ENCODE measurements at regions not wholly inside any gene's neighbourhood (a gene's known extent, or its start where the extent isn't known, plus 50 kb on each side); places are given as distances from the start of the nearest gene placed in this dataset.
"Not testable (repeated sequence)": the region's sequence is repeated elsewhere in the genome, so short reads cannot be mapped to it uniquely, and the experiment has no call there.

- not testable (repeated sequence) for H3K4me3 ChIP-seq (ENCODE audit: low read length in 3 of 3); H3K9me3 ChIP-seq (ENCODE audit: control insufficient read depth in 3 of 3, low read length in 3 of 3); H3K4me1 ChIP-seq (ENCODE audit: control insufficient read depth in 3 of 3, insufficient read depth in 3 of 3, low read length in 3 of 3); H3K36me3 ChIP-seq (ENCODE audit: control insufficient read depth in 3 of 3, insufficient read depth in 3 of 3, low read length in 3 of 3); H3K9ac ChIP-seq (ENCODE audit: low read depth in 1 of 3, low read length in 3 of 3); H3K27ac ChIP-seq (ENCODE audit: low read depth, low read length); H3K27me3 ChIP-seq (ENCODE audit: control insufficient read depth in 3 of 3, insufficient read depth in 3 of 3, low read length in 3 of 3)
Measured at GRCh38 chr6:51485869-51486268, 601.5 kb downstream of the PKHD1 start.

DNA sequence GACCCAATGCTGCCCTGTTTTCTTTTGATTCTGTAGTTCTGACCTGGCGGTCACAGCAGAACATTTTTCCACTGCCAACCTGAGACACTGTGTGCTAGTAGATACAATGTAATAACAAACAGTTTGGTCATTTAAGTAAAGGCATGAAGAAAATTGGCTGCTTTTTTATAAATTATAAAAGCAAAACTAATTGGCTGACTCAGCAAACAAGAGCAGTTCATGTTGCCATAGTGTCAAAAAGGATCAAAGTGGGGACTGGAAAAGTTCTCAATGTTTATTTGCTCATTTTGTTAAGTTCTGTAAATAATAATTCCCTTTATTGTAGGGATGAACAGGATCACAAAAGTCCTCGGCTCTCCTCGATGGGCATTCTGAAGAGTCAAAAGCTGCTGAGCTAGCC is 599.5 kb downstream of the PKHD1 start:
- Histone ChIP-seq H3K27me3 (ENCODE audit: control insufficient read depth in 3 of 3, insufficient read depth in 3 of 3, low read length in 3 of 3) (no peaks in the 10 kb centered on the region), H3K9ac (ENCODE audit: low read depth in 1 of 3, low read length in 3 of 3) (no peak overlapping the region), H3K27ac (ENCODE audit: low read depth, low read length) (no peak overlapping the region), H3K4me1 (ENCODE audit: control insufficient read depth in 3 of 3, insufficient read depth in 3 of 3, low read length in 3 of 3) (no peaks in the 10 kb centered on the region), H3K36me3 (ENCODE audit: control insufficient read depth in 3 of 3, insufficient read depth in 3 of 3, low read length in 3 of 3) (no peaks in the 10 kb centered on the region), H3K9me3 (ENCODE audit: control insufficient read depth in 3 of 3, low read length in 3 of 3) (no peaks in the 10 kb centered on the region), H3K4me3 (ENCODE audit: low read length in 3 of 3) (no peak overlapping the region)

GRCh38 chr6:51489133-51489532 is 598.3 kb downstream of the PKHD1 start:
- Histone ChIP-seq H3K9me3 (ENCODE audit: control insufficient read depth in 3 of 3, low read length in 3 of 3) (no peaks in the 10 kb centered on the region), H3K4me1 (ENCODE audit: control insufficient read depth in 3 of 3, insufficient read depth in 3 of 3, low read length in 3 of 3) (no peaks in the 10 kb centered on the region), H3K36me3 (ENCODE audit: control insufficient read depth in 3 of 3, insufficient read depth in 3 of 3, low read length in 3 of 3) (no peaks in the 10 kb centered on the region), H3K9ac (ENCODE audit: low read depth in 1 of 3, low read length in 3 of 3) (no peak overlapping the region), H3K27me3 (ENCODE audit: control insufficient read depth in 3 of 3, insufficient read depth in 3 of 3, low read length in 3 of 3) (no peaks in the 10 kb centered on the region), H3K4me3 (ENCODE audit: low read length in 3 of 3) (no peak overlapping the region), H3K27ac (ENCODE audit: low read depth, low read length) (no peak overlapping the region)

DNA sequence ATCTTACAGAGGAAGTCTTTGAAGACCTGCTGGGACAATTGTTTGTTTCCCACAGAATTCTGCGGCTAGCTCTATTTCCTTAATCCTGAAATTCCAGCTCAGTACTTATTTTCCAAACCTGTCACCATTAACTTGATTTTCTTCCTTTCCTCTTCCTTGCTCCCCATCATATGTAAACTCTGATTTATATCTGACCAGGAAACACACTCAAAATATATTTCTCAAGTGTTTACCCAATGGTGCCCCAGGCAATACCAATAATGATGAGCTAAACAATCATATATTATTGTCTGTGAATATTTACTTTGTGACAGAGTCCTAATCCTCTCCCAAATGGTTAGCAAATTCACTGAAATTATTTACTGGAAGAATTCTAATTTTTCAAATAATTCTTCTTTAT is 597.3 kb downstream of the PKHD1 start:
- H3K36me3 ChIP-seq (ENCODE audit: control insufficient read depth in 3 of 3, insufficient read depth in 3 of 3, low read length in 3 of 3) = no peaks in the 10 kb centered on the region
- H3K27ac ChIP-seq (ENCODE audit: low read depth, low read length) = no peak overlapping the region
- no peaks in the 10 kb centered on the region for H3K27me3 ChIP-seq (ENCODE audit: control insufficient read depth in 3 of 3, insufficient read depth in 3 of 3, low read length in 3 of 3)
- no peaks in the 10 kb centered on the region for H3K4me1 ChIP-seq (ENCODE audit: control insufficient read depth in 3 of 3, insufficient read depth in 3 of 3, low read length in 3 of 3)
- H3K4me3 ChIP-seq (ENCODE audit: low read length in 3 of 3) = no peak overlapping the region
- H3K9ac ChIP-seq (ENCODE audit: low read depth in 1 of 3, low read length in 3 of 3) = no peak overlapping the region
- no peaks in the 10 kb centered on the region for H3K9me3 ChIP-seq (ENCODE audit: control insufficient read depth in 3 of 3, low read length in 3 of 3)

GRCh38 chr6:51494342-51494741 is 593.1 kb downstream of the PKHD1 start:
- H3K4me3 ChIP-seq (ENCODE audit: low read length in 3 of 3) = no peak overlapping the region
- no peaks in the 10 kb centered on the region for H3K36me3 ChIP-seq (ENCODE audit: control insufficient read depth in 3 of 3, insufficient read depth in 3 of 3, low read length in 3 of 3)
- H3K4me1 ChIP-seq (ENCODE audit: control insufficient read depth in 3 of 3, insufficient read depth in 3 of 3, low read length in 3 of 3) = no peaks in the 10 kb centered on the region

GRCh38 chr6:51495096-51495495 is 592.3 kb downstream of the PKHD1 start:
- no peak overlapping the region for H3K27ac ChIP-seq (ENCODE audit: low read depth, low read length)
- H3K27me3 ChIP-seq (ENCODE audit: control insufficient read depth in 3 of 3, insufficient read depth in 3 of 3, low read length in 3 of 3) = no peaks in the 10 kb centered on the region
- H3K36me3 ChIP-seq (ENCODE audit: control insufficient read depth in 3 of 3, insufficient read depth in 3 of 3, low read length in 3 of 3) = no peaks in the 10 kb centered on the region
- no peak overlapping the region for H3K9ac ChIP-seq (ENCODE audit: low read depth in 1 of 3, low read length in 3 of 3)
- H3K9me3 ChIP-seq (ENCODE audit: control insufficient read depth in 3 of 3, low read length in 3 of 3) = no peaks in the 10 kb centered on the region
- H3K4me3 ChIP-seq (ENCODE audit: low read length in 3 of 3) = no peak overlapping the region
- H3K4me1 ChIP-seq (ENCODE audit: control insufficient read depth in 3 of 3, insufficient read depth in 3 of 3, low read length in 3 of 3) = no peaks in the 10 kb centered on the region

More at GRCh38 chr6:51494342-51494741, 593.1 kb downstream of the PKHD1 start:
- Histone ChIP-seq H3K27me3 (ENCODE audit: control insufficient read depth in 3 of 3, insufficient read depth in 3 of 3, low read length in 3 of 3) (no peaks in the 10 kb centered on the region), H3K27ac (ENCODE audit: low read depth, low read length) (no peak overlapping the region), H3K9me3 (ENCODE audit: control insufficient read depth in 3 of 3, low read length in 3 of 3) (no peaks in the 10 kb centered on the region), H3K9ac (ENCODE audit: low read depth in 1 of 3, low read length in 3 of 3) (no peak overlapping the region)

DNA sequence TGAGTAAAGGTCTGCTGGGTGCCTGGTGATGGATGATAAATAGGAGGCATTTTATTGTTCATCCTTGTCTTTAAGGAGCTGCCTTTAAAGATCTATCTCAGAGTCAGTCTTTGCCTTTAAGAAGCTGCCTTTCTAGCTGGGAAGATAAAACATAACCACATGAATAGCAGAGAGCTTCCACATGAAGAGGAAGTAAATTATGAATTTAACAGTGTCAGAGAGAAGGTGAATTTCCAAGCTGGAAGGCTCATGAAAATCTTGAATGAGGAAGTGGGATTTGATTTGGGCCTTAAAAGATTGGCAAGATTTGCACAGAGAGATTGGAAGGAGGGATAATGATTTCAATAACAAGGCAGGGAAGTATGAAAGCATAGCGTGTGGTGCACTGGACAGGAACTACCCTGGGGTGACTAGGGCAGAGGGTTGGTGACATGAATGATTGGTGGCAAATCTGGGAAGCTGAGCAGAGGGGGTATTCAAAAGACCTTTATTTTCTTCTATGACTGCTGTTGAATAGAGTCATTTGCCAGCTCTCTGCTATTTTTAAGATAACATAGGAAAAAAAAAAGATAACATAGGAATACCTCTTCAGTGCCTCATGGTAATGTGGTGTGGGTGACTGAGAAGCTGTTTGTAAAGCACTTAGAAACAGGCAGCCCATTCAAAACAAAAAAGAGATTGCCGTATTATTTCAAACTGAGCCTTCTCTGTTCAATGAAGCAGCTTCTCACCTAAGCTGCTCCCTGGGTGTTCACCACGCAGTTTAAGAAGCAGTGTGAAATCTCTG is 591.6 kb downstream of the PKHD1 start:
- Histone ChIP-seq H3K4me1 (ENCODE audit: control insufficient read depth in 3 of 3, insufficient read depth in 3 of 3, low read length in 3 of 3) (no peaks in the 10 kb centered on the region), H3K27me3 (ENCODE audit: control insufficient read depth in 3 of 3, insufficient read depth in 3 of 3, low read length in 3 of 3) (no peaks in the 10 kb centered on the region), H3K27ac (ENCODE audit: low read depth, low read length) (no peak overlapping the region), H3K9ac (ENCODE audit: low read depth in 1 of 3, low read length in 3 of 3) (no peak overlapping the region), H3K4me3 (ENCODE audit: low read length in 3 of 3) (no peak overlapping the region), H3K9me3 (ENCODE audit: control insufficient read depth in 3 of 3, low read length in 3 of 3) (no peaks in the 10 kb centered on the region), H3K36me3 (ENCODE audit: control insufficient read depth in 3 of 3, insufficient read depth in 3 of 3, low read length in 3 of 3) (no peaks in the 10 kb centered on the region)

DNA sequence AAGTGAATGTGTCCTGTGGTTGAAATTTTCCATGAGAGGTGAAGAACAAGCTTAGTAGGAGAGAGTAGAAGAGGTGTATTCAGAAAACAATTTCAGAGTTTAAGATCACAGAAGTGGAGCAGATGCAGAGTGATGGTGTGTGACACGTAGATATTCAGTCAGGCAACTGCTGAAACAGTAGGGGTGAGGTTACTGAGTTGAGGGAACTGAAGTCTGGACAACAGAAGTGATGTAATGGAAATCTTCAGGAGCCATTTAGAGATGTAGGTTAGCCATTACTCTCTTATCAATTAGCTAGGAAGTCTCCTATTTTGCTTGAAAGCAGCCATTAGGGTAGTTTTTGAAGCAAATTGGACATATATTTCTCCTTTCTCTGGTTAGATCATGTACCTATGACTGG is 584.4 kb downstream of the PKHD1 start:
- no peak overlapping the region for H3K4me3 ChIP-seq (ENCODE audit: low read length in 3 of 3)
- H3K36me3 ChIP-seq (ENCODE audit: control insufficient read depth in 3 of 3, insufficient read depth in 3 of 3, low read length in 3 of 3) = no peaks in the 10 kb centered on the region
- H3K27me3 ChIP-seq (ENCODE audit: control insufficient read depth in 3 of 3, insufficient read depth in 3 of 3, low read length in 3 of 3) = no peaks in the 10 kb centered on the region
- H3K9me3 ChIP-seq (ENCODE audit: control insufficient read depth in 3 of 3, low read length in 3 of 3) = no peaks in the 10 kb centered on the region
- H3K4me1 ChIP-seq (ENCODE audit: control insufficient read depth in 3 of 3, insufficient read depth in 3 of 3, low read length in 3 of 3) = no peaks in the 10 kb centered on the region
- no peak overlapping the region for H3K9ac ChIP-seq (ENCODE audit: low read depth in 1 of 3, low read length in 3 of 3)
- no peak overlapping the region for H3K27ac ChIP-seq (ENCODE audit: low read depth, low read length)

DNA sequence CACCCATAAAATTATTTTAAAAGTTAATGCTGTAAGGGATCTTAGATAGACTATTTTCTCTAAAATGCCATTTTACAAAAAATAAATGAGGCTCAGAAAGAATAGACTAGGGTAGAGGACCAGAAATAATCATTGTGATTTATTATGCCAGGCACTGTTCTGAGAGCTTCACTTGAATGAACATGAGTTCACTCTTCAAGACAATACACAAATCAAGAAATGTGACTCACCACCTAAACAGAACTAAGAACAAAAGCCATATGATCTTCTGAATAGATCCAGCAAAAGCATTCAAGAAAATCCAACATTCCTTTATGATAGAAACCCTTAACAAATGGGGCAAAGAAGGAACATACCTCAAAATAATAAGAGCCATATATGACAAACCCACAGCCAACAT is 582.0 kb downstream of the PKHD1 start:
- no peak overlapping the region for H3K9ac ChIP-seq (ENCODE audit: low read depth in 1 of 3, low read length in 3 of 3)

GRCh38 chr6:51509597-51509996 is 577.8 kb downstream of the PKHD1 start:
- H3K9me3 ChIP-seq (ENCODE audit: control insufficient read depth in 3 of 3, low read length in 3 of 3) = no peaks in the 10 kb centered on the region
- no peak overlapping the region for H3K4me3 ChIP-seq (ENCODE audit: low read length in 3 of 3)
- H3K36me3 ChIP-seq (ENCODE audit: control insufficient read depth in 3 of 3, insufficient read depth in 3 of 3, low read length in 3 of 3) = no peaks in the 10 kb centered on the region
- H3K27ac ChIP-seq (ENCODE audit: low read depth, low read length) = no peak overlapping the region
- no peak overlapping the region for H3K9ac ChIP-seq (ENCODE audit: low read depth in 1 of 3, low read length in 3 of 3)
- H3K27me3 ChIP-seq (ENCODE audit: control insufficient read depth in 3 of 3, insufficient read depth in 3 of 3, low read length in 3 of 3) = no peaks in the 10 kb centered on the region
- H3K4me1 ChIP-seq (ENCODE audit: control insufficient read depth in 3 of 3, insufficient read depth in 3 of 3, low read length in 3 of 3) = no peaks in the 10 kb centered on the region

More for the DNA sequence above, 582.0 kb downstream of the PKHD1 start:
- H3K36me3 ChIP-seq (ENCODE audit: control insufficient read depth in 3 of 3, insufficient read depth in 3 of 3, low read length in 3 of 3) = no peaks in the 10 kb centered on the region
- no peaks in the 10 kb centered on the region for H3K9me3 ChIP-seq (ENCODE audit: control insufficient read depth in 3 of 3, low read length in 3 of 3)
- H3K4me1 ChIP-seq (ENCODE audit: control insufficient read depth in 3 of 3, insufficient read depth in 3 of 3, low read length in 3 of 3) = no peaks in the 10 kb centered on the region
- no peaks in the 10 kb centered on the region for H3K27me3 ChIP-seq (ENCODE audit: control insufficient read depth in 3 of 3, insufficient read depth in 3 of 3, low read length in 3 of 3)
- H3K4me3 ChIP-seq (ENCODE audit: low read length in 3 of 3) = no peak overlapping the region
- H3K27ac ChIP-seq (ENCODE audit: low read depth, low read length) = no peak overlapping the region

All from skeletal muscle tissue (tissue), 3 donors.